Activated CD4-positive, alpha-beta T cell treated with anti-CD3 and anti-CD28 coated beads for 48 hours (primary cell): ENCODE measurements at regions not wholly inside any gene's neighbourhood (a gene's known extent, or its start where the extent isn't known, plus 50 kb on each side); places are given as distances from the start of the nearest gene placed in this dataset.

ENCODE experiments used
- DNase-seq: peaks from one replicate; pipeline ENCODE4 v3.0.0-alpha.2; 2020

DNA sequence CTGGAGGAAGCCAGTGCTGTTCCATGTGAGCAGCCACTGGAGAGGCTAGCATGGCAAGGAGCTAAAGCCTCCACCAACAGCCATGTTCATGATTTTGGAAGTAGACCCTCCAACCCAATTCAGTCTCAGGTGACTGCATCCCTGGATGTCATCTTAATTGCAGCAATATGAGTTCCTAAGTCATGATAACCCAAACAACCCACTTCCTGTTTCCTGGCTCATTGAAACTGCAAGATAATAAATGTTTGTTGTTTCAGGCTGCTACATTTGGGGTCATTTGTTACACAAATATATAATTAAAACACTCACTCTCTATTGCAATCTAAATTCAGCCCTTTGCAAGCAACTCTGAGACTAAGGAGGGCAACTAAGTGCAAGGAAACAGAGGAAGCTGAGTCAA lies 62.4 kb upstream of the SLC24A5 start:
- DNase-seq = no peak

DNA sequence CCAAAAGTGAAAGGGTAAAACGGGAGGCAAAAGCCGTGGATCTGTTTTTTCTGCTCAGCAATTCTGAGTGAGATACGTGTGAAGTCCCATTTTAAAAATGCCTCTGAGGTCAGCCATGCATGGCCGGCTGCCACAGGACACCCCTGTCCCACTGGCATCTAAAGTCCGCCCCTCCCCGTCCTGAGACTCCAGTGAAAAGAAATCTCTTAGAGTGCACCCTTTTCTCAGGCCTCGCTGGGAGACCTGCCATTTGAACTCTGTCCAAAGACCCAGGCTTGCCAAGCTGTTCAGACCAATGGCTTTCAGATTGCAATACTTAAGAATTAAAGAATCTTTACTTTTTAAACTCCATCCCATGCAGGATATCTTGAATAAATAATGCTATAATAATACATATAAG lies 61.0 kb upstream of the SLC24A5 start:
- no peak for DNase-seq

GRCh38 chr15:48060396-48060795 lies 60.4 kb upstream of the SLC24A5 start:
- no peak for DNase-seq

DNA sequence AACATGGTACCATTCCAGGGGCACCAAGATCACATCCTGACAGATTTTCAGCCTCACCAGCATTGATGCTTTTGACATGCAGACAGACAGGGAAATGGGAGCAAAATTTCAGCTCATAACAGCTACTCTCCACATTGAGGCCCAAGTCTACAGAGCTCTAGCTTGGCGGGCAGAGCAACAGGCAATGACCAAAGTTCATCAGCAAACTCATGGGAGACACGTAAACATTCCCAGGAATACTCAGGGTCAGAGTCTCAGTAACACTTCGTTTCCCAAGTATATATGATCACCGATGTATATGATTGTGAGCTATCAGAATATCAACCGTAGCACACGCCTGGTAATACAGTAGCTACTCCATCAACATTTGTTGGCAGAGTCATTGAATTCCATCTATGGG lies 59.2 kb upstream of the SLC24A5 start:
- no peak for DNase-seq

DNA sequence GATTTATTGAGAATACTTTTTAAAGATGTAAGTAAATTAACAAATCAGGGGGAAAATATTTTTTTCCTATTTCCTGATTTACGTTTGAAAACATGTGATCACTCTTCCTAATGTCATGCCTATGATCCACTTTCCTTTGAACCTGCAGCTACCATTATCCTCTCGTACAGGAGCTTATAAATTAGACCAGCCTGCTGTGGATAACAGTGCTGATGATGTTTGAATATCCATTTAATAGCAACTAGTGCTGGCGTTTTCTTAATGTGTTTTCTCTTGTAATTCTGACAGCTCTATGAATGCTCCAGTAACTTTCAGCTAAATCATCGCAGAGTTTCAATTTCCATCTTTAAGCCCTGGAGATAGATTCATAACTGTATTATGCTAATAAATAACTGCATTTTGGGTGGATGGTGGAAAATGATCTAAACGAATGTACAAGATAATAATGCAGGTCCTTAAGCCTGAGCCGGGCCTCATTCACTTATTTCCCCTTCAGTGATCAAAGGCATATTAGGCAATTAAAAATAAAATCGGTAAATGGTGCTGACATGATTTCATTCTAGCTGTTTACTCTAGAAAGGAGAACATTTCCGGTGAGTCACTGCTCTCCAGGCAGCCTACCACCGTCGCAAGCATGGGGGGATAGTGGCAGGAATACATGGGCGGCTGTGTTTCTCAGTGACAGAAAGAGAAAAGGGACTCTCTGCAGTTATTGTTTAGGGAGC lies 58.5 kb upstream of the SLC24A5 start:
- no peak for DNase-seq

GRCh38 chr15:48063411-48063985 lies 57.3 kb upstream of the SLC24A5 start:
- DNase-seq = no peak

GRCh38 chr15:48064421-48064820 lies 56.4 kb upstream of the SLC24A5 start:
- DNase-seq = no peak

DNA sequence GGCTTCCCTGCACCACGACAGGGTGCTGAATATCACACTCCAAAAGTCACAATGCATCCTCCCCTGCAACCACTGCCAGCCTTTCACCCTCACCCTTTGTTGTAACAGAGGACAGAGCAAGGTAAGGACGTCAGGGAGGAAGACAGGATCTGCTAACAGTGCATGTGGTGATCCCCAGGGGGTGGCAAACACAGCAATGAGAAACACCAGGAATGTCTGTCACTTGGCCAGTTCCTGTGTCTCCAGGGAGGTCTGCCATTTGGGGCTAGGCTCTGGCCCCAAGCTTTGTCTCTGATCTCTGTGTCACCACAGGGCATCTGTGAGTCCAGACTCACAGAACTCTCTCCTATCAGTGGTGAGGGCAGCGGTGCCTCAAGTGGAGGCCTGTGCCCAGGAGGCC lies 54.3 kb upstream of the SLC24A5 start:
- no peak for DNase-seq
